Right hindlimb (tissue), 1 donor: ENCODE measurements at regions not wholly inside any gene's neighbourhood (a gene's known extent, or its start where the extent isn't known, plus 50 kb on each side); places are given as distances from the start of the nearest gene placed in this dataset.

Experiments
- DNase-seq: peaks from one replicate; pipeline ENCODE4 v3.0.0-alpha.2; 2018

DNA sequence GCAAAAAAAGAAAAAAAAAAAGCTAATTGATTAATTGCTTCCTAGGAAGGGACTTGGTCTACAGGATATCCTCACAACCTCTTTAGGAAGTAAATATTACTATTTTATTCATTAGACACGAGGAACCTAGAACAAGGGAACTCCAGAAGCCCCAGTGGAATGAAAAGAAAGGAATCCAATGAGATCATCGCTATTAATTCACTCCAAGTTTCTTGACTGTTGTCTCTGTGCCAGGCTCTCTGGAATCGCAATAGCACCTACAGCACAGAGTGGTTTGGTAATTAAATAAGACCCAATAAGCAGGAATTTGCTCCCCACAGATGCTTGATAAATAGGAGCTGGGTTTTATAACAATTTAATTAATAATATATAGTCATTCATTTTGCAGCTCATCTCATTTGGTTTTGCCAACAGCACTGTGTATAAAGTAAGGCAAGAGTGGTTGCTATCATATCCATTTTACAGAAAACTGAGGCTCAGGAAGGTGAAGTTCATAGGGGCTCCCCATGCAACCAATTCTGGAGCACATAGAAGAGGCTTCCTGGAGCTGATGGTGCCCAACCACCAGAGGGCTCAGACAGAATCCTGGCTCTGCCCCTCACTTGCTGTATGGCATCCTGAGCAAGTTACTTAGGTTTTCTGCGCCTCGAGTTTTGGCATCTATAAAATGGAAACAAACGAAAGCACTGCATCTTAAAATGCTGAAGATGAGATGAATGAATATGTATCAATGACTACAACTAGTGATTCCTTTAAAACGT lies 420.2 kb downstream of the MED13L start:
- DNase-seq = no peak

GRCh38 chr12:115852054-115852453 lies 425.4 kb downstream of the MED13L start:
- no peak for DNase-seq

DNA sequence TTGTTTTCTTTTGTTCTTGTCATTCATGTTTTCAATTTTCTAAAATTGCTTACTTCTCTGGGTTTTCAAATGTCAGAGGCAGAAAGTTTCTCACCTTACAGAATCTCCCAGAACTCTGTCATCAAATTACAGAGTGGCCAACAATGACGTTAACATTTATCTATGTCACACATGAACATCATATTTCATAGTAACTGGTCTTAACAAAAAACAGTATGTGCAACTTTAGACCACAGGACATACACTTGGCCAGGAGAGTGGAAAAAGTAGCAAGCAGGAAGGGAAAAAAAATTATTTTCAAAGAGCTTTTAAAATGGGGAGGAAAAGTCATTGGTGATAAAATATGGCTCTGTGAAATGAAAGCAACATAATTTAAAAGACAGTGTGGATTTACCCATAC lies 426.5 kb downstream of the MED13L start:
- DNase-seq = no peak

DNA sequence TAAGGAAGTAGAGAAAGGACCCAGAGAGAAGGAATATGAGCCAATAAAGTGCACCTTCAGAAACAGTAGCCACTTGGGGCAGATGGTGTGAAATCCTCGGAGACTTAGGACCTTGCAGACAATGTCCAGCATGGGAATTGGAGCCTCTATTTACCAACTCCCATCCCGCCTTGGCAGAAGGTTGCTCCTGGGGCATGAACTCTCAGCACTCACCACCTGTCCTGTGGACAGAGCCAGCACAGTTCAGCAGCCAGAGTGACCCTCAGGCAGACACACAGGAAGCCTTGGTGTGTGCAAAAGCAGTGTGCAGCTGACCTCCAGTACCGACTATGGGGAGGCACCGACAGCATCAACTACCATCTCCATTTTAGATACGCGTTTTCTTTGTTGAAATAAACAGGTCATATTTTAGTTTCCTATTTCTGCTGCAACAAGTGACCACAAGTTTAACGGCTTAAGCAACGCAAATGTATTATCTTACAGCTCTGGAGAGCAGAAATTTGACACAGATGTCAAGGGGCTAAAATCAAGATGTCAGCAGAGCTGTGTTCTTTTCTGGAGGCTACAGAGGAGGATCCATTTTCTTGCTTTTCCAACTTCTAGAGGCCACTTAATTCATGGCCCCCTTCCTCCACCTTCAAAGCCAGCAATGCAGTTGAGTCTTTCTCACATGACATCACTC lies 428.1 kb downstream of the MED13L start:
- DNase-seq = no peak

DNA sequence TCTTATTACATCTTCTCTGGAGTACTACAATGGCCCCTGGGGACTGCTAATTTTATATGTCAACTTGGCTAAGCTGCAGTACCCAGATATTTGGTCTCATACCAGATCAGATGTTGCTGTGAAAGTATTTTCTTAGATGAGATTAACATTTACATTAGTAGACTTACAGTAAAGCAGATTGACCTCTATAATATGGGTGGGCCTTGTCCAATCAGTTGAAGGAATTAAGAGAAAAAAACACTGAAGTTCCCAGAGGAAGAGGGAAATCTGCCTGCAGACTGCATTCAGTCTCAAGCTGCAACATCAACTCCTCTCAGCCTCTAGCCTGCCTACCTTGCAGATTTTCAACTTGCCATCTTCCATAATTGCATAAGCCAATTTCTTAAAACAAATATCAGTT lies 430.1 kb downstream of the MED13L start:
- DNase-seq = no peak

- no peak for DNase-seq
Measured at GRCh38 chr12:115846516-115846915, 431.0 kb downstream of the MED13L start.

DNA sequence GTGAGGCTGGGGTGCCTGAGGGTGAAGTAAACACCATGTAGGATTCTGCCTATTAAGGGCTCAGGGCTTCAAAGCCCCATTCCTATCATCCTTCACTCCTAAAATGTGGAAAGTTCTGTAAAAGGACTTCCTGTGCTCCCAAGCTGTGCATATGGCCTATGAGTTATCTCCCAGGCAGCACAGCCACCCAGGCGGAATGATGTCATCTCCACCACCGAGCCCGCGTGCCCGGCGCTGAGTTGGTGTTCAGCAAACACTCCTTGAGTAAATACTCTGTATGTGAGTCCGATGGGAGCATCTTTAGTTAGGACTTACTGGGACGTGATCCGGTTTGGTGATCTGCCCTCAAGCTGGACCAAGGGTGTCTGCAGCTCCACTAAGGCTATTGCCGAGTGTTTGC lies 437.3 kb downstream of the MED13L start:
- DNase-seq = no peak

DNA sequence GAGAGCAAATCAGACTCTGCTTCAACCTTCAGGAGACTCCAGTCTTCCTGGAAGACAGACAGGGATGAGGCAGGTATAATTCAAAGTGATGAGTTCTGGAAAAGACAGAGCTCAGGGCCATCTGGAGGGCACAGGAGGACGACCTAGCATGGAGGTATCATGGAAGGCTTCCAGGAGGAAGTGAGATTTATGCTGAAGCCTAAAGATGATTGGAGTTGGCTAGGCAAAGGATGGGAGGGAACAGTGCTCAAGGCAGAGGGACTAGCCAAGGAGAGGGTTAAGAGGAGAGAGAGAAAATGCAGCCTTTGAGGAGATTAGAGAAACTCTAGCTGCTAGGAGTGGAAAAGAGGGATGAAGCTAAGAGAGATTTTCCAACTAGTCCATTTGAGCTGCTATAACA lies 438.5 kb downstream of the MED13L start:
- no peak for DNase-seq

DNA sequence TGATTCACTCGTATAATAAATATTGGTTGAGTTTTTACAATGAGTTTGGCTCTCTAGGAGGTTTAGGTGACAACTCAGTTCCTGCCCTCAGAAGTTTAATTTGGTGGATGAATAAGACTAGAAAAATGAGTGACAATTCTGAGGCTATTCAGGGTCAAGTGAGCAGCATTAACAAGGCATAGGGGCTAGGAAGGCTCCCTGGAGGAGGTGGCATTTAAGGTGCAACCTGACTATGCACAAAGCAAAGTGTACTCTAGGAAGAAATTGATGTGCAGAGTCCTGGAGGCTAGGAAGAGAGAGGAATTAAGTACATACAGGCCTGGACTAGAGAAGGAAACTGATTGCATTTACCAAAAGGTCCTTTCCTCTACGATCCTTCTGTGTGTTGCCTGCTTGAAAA lies 440.3 kb downstream of the MED13L start:
- no peak for DNase-seq

GRCh38 chr12:115835445-115835844 lies 442.0 kb downstream of the MED13L start:
- DNase-seq = no peak

DNA sequence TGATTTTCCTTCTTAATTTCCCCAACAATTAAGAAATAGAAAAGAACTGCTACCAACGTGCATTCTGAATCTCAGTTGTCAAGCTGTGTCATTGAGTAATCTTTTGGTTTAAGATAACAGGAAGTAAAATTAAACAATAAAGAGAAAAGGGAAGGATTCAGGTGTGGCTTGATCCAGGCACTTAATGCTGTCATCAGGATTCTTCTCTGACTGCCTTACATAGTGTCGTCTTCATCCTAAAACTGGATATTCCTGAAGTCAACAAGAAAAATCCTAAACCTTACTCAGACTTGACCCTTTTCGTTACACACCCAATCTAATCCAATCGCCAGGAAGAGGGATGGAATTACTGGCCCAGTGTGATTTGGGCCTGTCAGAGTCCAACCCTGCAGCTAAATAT lies 443.8 kb downstream of the MED13L start:
- DNase-seq = no peak

- DNase-seq = no peak
Measured at GRCh38 chr12:115830633-115831032, 446.9 kb downstream of the MED13L start.

DNA sequence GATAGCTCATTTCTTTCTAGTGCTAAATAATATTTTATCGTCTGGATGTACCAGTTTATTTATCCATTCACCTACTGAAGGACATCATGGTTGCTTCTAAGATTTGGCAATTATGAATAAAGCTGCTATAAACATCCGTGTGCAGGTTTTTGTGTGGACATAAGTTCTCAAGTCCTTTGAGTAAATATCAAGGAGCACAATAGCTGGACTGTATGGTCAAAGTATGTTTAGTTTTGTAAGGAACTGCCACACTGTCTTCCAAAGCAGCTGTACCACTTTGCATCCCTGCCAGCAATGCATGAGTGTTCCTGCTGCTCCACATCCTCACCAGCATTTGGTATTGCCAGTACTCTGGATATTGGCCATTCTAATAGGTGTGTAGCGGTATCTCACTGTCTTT lies 447.4 kb downstream of the MED13L start:
- no peak for DNase-seq

DNA sequence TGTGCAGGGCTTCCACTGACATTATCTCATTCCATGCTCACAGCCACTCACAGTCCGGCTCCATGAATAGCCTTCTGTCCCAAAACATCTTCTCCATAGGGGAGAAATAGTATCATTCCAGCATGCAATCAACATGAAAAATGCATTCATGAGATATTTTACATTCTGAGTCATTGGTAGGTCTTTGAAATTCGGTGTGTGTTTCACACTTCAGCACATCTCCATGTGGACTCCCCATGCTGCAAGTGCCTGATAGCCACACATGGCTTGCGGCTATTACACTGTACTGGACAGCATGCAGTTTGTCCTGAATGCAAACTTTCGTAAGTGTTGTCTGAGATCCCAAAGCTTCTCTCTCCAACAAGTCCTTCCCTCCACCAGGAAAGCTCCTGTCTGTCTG lies 449.3 kb downstream of the MED13L start:
- no peak for DNase-seq

DNA sequence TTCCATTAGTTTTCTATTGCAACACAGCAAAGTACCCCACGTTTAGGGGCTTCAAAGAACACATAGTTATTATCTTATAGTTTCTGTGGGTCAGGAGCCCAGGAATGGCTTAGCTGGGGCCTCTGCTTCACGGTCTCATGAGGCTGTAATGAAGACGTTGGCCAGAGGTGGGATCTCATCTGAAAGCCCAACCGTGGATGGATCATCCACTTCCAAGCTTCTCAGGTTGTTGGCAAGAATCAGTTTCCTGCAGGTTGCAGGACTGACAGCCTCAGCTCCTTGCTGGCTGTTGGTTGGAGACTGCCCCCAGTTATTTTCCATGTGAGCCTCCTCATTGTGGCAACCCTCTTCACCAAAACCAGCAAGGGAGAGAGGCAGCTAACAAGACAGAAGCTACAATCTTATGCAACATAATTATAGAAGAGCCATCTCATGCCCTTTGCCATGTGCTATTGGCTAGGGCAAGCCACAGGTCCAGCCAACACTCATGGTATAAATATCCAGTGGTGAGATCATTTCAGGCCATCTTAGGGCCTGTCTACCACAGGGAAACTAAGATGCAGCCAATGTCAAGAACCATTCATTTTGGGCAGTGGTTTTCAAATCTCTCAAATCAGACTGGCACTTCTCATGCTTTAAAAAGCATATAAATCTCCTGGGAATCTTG lies 452.4 kb downstream of the MED13L start:
- no peak for DNase-seq

GRCh38 chr12:115823635-115824034 lies 453.9 kb downstream of the MED13L start:
- peak; percentile 29 for DNase-seq

DNA sequence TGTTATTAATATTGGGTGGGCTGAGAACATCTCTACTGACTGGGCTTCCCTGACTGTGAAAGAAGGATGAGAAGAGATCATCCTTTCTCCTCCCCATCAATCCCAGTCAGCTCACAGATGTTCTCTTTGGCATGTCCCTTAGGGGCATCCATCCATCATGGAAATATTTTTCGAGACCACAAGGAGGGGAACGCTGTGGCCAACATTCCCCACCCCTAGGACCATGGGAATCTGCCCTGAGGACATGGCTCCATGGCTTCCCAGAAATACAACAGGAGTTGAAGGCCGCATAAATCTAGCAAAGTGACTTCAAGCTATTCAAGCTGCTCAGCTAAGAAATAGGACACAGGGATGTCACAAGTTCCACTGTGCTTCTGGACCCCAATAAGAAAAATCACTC lies 456.8 kb downstream of the MED13L start:
- no peak for DNase-seq

DNA sequence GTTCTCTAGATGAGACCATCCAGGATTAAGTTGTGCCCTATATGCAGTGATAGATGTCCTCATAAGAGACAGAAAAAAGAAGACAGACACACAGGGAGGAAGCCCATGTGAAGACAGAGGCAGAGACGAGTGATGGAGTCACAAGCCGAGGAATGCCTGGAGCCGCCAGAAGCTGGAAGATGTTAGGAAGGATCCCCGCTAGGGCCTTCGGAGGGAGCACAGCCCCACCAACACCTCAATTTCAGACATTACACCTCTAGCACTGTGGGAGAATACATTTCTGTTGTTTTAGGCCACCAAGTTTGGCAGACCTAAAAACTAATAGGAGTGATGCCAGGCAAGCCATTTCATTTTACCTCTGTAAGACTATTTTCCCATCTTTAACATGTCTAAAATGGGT lies 458.5 kb downstream of the MED13L start:
- no peak for DNase-seq

DNA sequence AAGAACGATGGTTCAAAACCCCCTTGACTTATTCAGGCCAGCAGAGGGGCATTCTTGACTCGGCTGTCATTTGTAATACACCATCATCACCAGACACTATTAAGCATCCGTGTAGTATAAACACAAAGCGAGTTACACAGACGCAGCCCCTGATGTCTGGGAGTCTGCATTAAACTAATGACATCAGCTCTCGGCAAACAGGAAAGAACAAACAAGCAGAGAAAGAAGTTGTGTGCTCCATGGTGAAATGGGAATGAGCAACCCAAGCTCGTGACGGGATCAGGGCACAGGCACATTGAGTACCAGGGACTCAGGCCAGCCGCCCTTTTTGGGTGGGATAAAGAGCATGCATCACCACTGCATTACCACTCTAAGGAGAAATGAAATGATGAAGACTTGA lies 460.1 kb downstream of the MED13L start:
- DNase-seq = no peak

- DNase-seq = no peak
Measured at GRCh38 chr12:115815924-115816323, 461.6 kb downstream of the MED13L start.

GRCh38 chr12:115813256-115813655 lies 464.2 kb downstream of the MED13L start:
- no peak for DNase-seq

DNA sequence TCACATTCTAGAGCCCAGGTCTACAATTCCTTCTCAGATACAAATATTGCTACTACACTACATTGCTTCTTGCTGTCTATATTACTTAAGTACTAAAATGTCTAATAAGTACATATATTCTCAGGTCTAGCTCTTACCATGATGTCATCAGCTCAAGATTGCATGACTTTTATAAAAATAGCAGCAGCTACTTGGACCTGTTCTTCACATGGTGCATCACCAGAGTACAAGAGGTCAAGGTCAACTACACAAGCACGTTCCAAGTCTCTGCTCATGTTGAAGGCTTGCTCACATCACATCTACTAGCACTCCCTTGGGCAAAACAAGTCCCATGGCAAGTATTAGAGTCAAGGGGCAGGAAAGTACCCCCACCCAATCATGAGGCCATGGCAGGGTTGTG lies 465.6 kb downstream of the MED13L start:
- no peak for DNase-seq

DNA sequence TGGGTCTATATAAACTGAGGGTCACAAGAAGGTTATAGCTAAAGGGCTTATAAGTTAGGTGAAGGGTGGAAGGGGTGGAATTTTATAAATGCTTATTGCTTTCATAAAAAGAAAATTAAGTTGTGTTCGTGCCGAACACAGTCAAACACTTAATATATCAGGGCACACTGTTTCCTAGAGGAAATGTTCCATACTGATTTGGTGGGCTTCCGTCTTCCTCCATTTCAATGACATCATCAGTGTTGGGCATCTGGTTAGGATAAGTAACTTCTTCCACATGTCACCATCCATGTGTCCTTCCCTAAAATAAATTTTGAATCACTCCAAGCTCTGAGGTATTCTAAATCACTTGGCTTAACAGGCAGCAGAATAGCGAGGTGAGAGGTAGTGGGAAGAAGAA lies 466.4 kb downstream of the MED13L start:
- DNase-seq = no peak
